Fibroblast of mammary gland (primary cell): ENCODE measurements at regions not wholly inside any gene's neighbourhood (a gene's known extent, or its start where the extent isn't known, plus 50 kb on each side); places are given as distances from the start of the nearest gene placed in this dataset.

ENCODE experiments used
- DNase-seq: peaks from one replicate; pipeline ENCODE4 v3.0.0-alpha.2; 2010; ENCODE audit warnings: low read depth
- H3K4me3 ChIP-seq: 2 replicates; pipeline ENCODE4 v1.5.1; 2011; ENCODE audit warnings: low read depth, mild to moderate bottlenecking, low read length, moderate library complexity; ENCODE audit not compliant: control insufficient read depth
- TF ChIP-seq, protein P1 (sequence below): conservative IDR thresholded peaks from 2 replicates; pipeline ENCODE4 v1.5.1; 2011; ENCODE audit warnings: low read depth, low read length, inconsistent platforms; ENCODE audit not compliant: control insufficient read depth, insufficient read depth

- no peak for DNase-seq
- no peak overlapping the region for H3K4me3 ChIP-seq
- TF ChIP-seq, protein P1, sequence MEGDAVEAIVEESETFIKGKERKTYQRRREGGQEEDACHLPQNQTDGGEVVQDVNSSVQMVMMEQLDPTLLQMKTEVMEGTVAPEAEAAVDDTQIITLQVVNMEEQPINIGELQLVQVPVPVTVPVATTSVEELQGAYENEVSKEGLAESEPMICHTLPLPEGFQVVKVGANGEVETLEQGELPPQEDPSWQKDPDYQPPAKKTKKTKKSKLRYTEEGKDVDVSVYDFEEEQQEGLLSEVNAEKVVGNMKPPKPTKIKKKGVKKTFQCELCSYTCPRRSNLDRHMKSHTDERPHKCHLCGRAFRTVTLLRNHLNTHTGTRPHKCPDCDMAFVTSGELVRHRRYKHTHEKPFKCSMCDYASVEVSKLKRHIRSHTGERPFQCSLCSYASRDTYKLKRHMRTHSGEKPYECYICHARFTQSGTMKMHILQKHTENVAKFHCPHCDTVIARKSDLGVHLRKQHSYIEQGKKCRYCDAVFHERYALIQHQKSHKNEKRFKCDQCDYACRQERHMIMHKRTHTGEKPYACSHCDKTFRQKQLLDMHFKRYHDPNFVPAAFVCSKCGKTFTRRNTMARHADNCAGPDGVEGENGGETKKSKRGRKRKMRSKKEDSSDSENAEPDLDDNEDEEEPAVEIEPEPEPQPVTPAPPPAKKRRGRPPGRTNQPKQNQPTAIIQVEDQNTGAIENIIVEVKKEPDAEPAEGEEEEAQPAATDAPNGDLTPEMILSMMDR, result no peak
Observed at GRCh38 chr5:173507171-173507570, 109.3 kb downstream of the BOD1 start.

DNA sequence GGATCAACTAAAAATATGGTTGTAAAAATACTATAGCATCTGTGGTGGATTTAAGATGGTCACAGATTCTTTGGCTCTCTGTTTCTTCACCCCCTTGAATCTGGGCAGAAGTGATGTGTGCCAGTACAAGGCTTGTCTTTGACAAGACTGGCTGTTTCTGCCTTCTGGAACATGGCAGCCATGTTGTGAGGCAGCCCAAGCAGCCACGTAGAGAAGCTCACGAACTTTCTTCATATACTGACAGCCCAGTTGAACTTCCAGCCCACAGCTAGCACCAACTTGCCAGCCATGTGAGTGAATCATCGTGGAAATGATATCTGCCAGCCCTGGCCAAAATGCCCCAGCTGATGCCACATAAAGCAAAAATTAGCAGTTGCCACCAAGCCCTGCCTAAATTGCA is 110.8 kb downstream of the BOD1 start:
- no peak overlapping the region for H3K4me3 ChIP-seq
- no peak for DNase-seq
- TF ChIP-seq, protein P1, result no peak

DNA sequence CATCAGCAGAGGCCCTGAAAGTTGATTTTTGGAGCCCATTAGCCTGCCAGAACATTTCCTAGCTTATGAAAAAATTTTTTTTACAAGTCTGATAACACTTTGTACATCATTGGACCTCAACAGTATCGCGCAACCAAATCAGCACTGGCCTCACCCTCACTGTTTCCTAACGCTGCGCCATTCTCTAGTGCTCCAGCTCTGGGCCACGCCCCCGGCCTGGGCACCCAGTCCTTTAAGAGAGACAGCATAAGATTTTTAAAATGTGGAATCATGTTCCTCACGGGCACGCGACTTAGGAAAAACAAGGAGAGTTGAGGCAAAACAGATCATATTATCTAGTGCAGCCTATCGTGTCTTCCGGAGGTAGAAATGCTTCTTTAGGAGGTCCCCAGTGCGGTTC is 114.5 kb downstream of the BOD1 start:
- DNase-seq, result no peak
- TF ChIP-seq, protein P1, result no peak
- H3K4me3 ChIP-seq, result no peak overlapping the region

GRCh38 chr5:173501271-173501670 is 115.2 kb downstream of the BOD1 start:
- TF ChIP-seq, protein P1, result no peak
- no peak overlapping the region for H3K4me3 ChIP-seq
- no peak for DNase-seq

DNA sequence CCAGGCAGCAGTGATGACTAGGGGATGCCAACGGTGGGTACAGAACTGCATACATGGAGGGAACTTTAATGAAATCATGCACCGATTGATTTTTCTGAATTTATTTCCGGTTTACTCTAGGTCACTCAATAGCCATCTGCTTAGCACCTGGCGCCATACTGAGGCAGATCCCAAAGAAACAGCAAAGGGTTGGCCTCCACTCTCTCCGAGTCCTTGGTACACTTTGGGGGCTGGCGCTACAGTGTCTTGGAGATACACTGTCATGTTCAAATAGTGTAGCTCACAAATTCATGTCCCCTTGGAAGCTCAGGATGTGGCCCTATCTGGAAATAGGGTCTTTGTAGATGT is 116.3 kb downstream of the BOD1 start:
- H3K4me3 ChIP-seq, result no peak overlapping the region
- DNase-seq, result no peak
- TF ChIP-seq, protein P1, result no peak

GRCh38 chr5:173499471-173500212 is 116.8 kb downstream of the BOD1 start:
- no peak overlapping the region for H3K4me3 ChIP-seq
- TF ChIP-seq, protein P1, result no peak
- DNase-seq, result no peak

DNA sequence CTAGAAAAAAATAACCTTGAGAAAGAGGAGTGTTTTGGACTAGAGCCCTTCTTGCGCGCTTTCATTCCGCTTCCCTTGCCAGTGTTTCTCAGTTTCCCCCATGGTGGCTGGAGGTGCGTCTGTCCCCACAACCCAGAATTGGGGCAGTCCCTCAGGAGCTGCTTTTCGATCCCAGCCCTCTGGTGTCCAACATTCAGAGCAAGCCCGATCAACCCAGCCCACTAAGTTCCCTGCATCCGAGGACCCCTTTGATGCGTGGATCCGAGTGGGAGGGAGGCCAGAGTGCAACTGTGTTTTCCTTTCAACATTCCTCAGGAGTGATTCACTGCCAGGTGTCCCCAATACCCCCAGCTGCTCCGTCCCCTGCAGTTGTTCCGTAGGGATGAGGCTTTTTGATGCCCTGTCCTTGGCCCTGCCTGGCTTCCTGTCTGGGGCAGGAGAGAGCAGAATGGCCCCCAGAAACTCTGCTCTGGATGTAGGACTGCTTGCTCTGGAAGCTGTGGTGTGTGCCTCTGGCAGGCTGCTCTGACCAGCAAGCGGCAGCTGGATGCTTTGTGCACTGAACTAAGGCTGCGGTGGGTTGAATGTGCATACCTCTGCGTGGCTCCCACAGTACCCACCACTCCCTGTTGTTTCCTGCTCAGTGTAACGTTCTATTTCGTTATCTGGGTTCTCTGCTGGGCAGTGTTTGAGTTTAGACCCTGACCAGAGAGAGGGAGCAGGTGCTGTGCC is 117.5 kb downstream of the BOD1 start:
- TF ChIP-seq, protein P1, result no peak
- H3K4me3 ChIP-seq, result no peak overlapping the region
- no peak for DNase-seq
